ENCODE measurements at regions not wholly inside any gene's neighbourhood (a gene's known extent, or its start where the extent isn't known, plus 50 kb on each side); places are given as distances from the start of the nearest gene placed in this dataset.

GRCh38 chr7:130927564-130927963, 193.6 kb upstream of the KLF14 start:
- ChIA-PET CTCF (interaction anchor here (0.5 to 1.0 kb wide), 3 partner anchors 10 to 649 kb away, joined by 3 to 6 read pairs (median 3); no protein-coding TSS in a partner anchor), POLR2A (interaction anchor here (7.2 kb wide), 1 partner anchor 12 kb away, joined by 71 read pairs; no protein-coding TSS in a partner anchor)
- BruUV-seq (replicated peaks) = no TSS peak
- peaks cover 46% of the 10 kb centered on the region for H3K4me1 Mint-ChIP-seq (ENCODE audit: insufficient read depth, unreplicated experiment)
- DNase-seq (ENCODE audit: unreplicated experiment) = no peak
- intact Hi-C loops (cut with micrococcal nuclease) = no loop called here
- H3K4me3 Mint-ChIP-seq (ENCODE audit: unreplicated experiment) = no peak overlapping the region
- TF ChIP-seq, protein P1, sequence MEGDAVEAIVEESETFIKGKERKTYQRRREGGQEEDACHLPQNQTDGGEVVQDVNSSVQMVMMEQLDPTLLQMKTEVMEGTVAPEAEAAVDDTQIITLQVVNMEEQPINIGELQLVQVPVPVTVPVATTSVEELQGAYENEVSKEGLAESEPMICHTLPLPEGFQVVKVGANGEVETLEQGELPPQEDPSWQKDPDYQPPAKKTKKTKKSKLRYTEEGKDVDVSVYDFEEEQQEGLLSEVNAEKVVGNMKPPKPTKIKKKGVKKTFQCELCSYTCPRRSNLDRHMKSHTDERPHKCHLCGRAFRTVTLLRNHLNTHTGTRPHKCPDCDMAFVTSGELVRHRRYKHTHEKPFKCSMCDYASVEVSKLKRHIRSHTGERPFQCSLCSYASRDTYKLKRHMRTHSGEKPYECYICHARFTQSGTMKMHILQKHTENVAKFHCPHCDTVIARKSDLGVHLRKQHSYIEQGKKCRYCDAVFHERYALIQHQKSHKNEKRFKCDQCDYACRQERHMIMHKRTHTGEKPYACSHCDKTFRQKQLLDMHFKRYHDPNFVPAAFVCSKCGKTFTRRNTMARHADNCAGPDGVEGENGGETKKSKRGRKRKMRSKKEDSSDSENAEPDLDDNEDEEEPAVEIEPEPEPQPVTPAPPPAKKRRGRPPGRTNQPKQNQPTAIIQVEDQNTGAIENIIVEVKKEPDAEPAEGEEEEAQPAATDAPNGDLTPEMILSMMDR (IDR thresholded peaks at IDR 0.05; ENCODE audit: unreplicated experiment) = no peak
- no peaks in the 10 kb centered on the region for H3K9me3 Mint-ChIP-seq (ENCODE audit: unreplicated experiment)
- no peak overlapping the region for H3K27ac Mint-ChIP-seq (ENCODE audit: low read depth, unreplicated experiment)
- H3K27me3 Mint-ChIP-seq (ENCODE audit: insufficient read depth, unreplicated experiment) = no peaks in the 10 kb centered on the region
- peaks cover 79% of the 10 kb centered on the region for H3K36me3 Mint-ChIP-seq (ENCODE audit: insufficient read depth, unreplicated experiment)

DNA sequence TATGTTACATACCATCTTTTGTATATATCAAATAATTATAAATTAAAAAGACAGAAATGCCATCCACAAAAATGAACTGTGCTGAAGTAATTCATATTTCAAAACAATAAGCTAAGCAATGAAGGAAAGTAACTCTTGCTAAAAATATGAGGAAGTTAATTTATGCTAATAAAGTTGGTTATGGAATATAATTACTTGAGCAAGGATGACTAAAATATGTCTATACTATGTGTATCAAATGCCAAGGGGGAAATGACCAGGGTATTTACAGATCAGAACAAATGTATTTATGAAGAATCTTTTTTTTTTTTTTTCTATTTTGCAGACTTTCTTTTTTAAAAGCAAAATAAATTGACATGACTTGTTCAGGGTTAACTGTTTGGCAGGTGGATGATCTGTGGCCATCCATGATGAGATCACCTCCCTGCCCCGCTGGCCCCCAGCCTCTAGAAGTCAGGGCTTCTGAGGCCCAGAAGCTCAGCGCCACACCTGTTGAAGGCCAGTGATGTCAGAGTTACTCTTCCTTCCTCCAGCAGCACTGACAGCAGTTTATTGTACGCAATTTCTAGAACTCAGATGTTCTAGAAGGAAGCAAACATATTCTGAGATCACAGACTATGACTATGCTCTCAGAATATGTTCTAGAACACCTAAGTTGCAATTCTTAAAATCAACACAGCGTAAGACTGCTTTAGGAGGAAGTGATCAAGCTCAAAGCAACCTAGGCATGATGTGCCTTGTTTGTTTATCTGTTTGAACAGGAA, 196.1 kb upstream of the KLF14 start:
- no TSS peak for BruUV-seq (replicated peaks)
- CTCF ChIA-PET = interaction anchor here (0.6 to 4.6 kb wide), 9 partner anchors 8 to 83 kb away, joined by 3 to 31 read pairs (median 4); no protein-coding TSS in a partner anchor
- no peak for DNase-seq (ENCODE audit: unreplicated experiment)
- TF ChIP-seq, protein P1 (IDR thresholded peaks at IDR 0.05; ENCODE audit: unreplicated experiment) = no peak
- intact Hi-C loops (cut with micrococcal nuclease) = no loop called here
- no peaks in the 10 kb centered on the region for H3K9me3 Mint-ChIP-seq (ENCODE audit: unreplicated experiment)
- peaks cover 33% of the 10 kb centered on the region for H3K4me1 Mint-ChIP-seq (ENCODE audit: insufficient read depth, unreplicated experiment)
- H3K27ac Mint-ChIP-seq (ENCODE audit: low read depth, unreplicated experiment) = peak overlapping the region; percentile 79
- H3K36me3 Mint-ChIP-seq (ENCODE audit: insufficient read depth, unreplicated experiment) = peaks cover 78% of the 10 kb centered on the region
- POLR2A ChIA-PET = interaction anchor here (0.7 to 4.9 kb wide), 10 partner anchors 7 to 1597 kb away, joined by 3 to 42 read pairs (median 4); no protein-coding TSS in a partner anchor
- H3K4me3 Mint-ChIP-seq (ENCODE audit: unreplicated experiment) = no peak overlapping the region
- H3K27me3 Mint-ChIP-seq (ENCODE audit: insufficient read depth, unreplicated experiment) = no peaks in the 10 kb centered on the region

DNA sequence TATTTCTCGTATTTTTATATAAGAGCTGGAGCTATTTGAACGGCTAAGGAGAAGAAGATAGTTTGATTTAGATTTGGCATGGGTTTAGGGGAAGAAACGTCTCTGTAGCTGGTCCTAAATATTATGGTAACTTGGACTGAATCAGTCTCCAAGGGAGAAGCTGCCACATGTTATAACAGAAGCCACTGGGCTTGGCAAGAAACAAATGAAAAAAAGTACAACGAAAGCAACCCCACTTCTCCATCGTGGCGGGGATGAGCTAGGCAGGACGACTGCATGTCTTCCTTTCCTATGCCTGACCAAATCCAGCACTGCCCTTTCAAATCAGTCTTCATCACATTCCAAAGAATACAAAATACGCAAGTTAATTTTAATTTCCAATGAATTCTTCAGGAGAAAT, 196.7 kb upstream of the KLF14 start:
- no peaks in the 10 kb centered on the region for H3K27me3 Mint-ChIP-seq (ENCODE audit: insufficient read depth, unreplicated experiment)
- ChIA-PET CTCF (interaction anchor here (0.6 to 4.6 kb wide), 9 partner anchors 8 to 218 kb away, joined by 3 to 31 read pairs (median 4); no protein-coding TSS in a partner anchor), POLR2A (interaction anchor here (0.7 to 4.9 kb wide), 6 partner anchors 8 to 1598 kb away, joined by 3 to 42 read pairs (median 14); no protein-coding TSS in a partner anchor)
- H3K9me3 Mint-ChIP-seq (ENCODE audit: unreplicated experiment) = no peaks in the 10 kb centered on the region
- BruUV-seq (replicated peaks) = TSS peak; percentile 97
- H3K36me3 Mint-ChIP-seq (ENCODE audit: insufficient read depth, unreplicated experiment) = peaks cover 78% of the 10 kb centered on the region
- no peak for DNase-seq (ENCODE audit: unreplicated experiment)
- peak overlapping the region; percentile 79 for H3K27ac Mint-ChIP-seq (ENCODE audit: low read depth, unreplicated experiment)
- H3K4me3 Mint-ChIP-seq (ENCODE audit: unreplicated experiment) = no peak overlapping the region
- peaks cover 27% of the 10 kb centered on the region for H3K4me1 Mint-ChIP-seq (ENCODE audit: insufficient read depth, unreplicated experiment)
- TF ChIP-seq, protein P1 (IDR thresholded peaks at IDR 0.05; ENCODE audit: unreplicated experiment) = no peak
- intact Hi-C loops (cut with micrococcal nuclease) = no loop called here

DNA sequence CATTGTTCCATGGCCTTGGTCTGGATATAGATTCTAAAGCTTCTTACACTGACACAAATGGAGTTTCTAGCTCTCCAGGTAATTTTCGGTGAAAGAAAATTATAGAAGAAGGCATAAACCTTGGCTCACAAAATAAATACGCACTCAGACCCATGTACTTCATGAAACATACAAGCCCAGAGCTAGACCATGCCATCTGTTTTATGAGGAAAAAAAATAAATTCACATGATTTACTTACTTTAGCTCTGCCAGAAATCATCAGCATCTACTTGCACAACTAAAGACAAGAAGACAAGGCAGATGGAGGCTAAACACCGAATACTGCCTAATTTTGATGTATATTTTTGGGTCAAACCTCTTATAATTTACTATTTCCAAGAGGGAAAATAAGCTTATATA, 197.4 kb upstream of the KLF14 start:
- H3K9me3 Mint-ChIP-seq (ENCODE audit: unreplicated experiment) = no peaks in the 10 kb centered on the region
- H3K4me3 Mint-ChIP-seq (ENCODE audit: unreplicated experiment) = no peak overlapping the region
- ChIA-PET POLR2A (interaction anchor here (0.9 to 4.9 kb wide), 5 partner anchors 9 to 70 kb away, joined by 3 to 42 read pairs (median 16); no protein-coding TSS in a partner anchor), CTCF (interaction anchor here (0.6 to 4.6 kb wide), 7 partner anchors 9 to 218 kb away, joined by 3 to 31 read pairs (median 4); no protein-coding TSS in a partner anchor)
- H3K4me1 Mint-ChIP-seq (ENCODE audit: insufficient read depth, unreplicated experiment) = peaks cover 27% of the 10 kb centered on the region
- TF ChIP-seq, protein P1 (IDR thresholded peaks at IDR 0.05; ENCODE audit: unreplicated experiment) = no peak
- intact Hi-C loops (cut with micrococcal nuclease) = no loop called here
- H3K36me3 Mint-ChIP-seq (ENCODE audit: insufficient read depth, unreplicated experiment) = peaks cover 77% of the 10 kb centered on the region
- no peaks in the 10 kb centered on the region for H3K27me3 Mint-ChIP-seq (ENCODE audit: insufficient read depth, unreplicated experiment)
- no peak for DNase-seq (ENCODE audit: unreplicated experiment)
- H3K27ac Mint-ChIP-seq (ENCODE audit: low read depth, unreplicated experiment) = no peak overlapping the region
- BruUV-seq (replicated peaks) = no TSS peak
